GM18870 (cell line): ENCODE measurements at regions not wholly inside any gene's neighbourhood (a gene's known extent, or its start where the extent isn't known, plus 50 kb on each side); places are given as distances from the start of the nearest gene placed in this dataset.
A peak's percentile ranks its signal among the peaks of the same experiment; 100 is the strongest.
"Not testable (repeated sequence)": the region's sequence is repeated elsewhere in the genome, so short reads cannot be mapped to it uniquely, and the experiment has no call there.

Experiments used
- ATAC-seq: cut with Tn5 transposase; IDR thresholded peaks from one replicate; pipeline ENCODE4 v1.9.1; 2021; ENCODE audit warnings: moderate library complexity; ENCODE audit not compliant: unreplicated experiment

DNA sequence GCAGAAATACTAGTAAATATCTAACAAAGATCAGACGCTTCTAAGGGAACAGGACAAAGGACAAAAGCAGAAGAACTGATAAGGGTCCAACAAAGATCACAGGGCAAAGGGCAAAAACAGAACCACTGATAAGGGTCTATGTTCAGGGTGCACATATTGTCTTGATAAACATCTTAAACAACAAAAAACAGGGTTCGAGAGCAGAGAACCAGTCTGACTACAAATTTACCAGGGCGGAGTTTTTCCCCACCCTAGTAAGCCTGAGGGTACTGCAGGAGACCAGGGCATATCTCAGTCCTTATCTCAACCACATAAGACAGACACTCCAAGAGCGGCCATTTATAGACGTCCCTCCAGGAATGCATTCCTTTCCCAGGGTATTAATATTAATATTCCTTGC, 833.5 kb downstream of the BRINP3 start:
- ATAC-seq: not testable (repeated sequence)

DNA sequence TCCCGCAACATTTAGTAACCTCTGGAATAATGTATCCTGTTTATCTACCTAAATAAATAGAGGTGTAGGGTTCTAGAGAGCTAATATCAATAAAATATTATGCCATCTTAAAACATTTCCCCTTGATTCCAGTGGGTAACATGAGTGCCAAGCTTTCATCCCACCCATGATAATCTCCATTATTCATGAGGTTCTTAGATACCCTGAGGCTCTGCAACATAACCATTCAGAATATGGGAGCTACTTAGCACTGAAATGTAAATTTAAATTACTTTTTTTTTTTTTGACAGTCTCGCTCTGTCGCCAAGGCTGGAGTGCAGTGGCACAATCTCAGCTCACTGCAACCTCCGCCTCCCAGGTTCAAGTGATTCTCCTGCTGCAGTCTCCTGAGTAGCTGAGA, 832.7 kb downstream of the BRINP3 start:
- ATAC-seq: no peak

- ATAC-seq: no peak
These were observed 831.6 kb downstream of the BRINP3 start for GRCh38 chr1:189646066-189646465.

- ATAC-seq: no peak
These were observed 822.8 kb downstream of the BRINP3 start for GRCh38 chr1:189654906-189655305.

DNA sequence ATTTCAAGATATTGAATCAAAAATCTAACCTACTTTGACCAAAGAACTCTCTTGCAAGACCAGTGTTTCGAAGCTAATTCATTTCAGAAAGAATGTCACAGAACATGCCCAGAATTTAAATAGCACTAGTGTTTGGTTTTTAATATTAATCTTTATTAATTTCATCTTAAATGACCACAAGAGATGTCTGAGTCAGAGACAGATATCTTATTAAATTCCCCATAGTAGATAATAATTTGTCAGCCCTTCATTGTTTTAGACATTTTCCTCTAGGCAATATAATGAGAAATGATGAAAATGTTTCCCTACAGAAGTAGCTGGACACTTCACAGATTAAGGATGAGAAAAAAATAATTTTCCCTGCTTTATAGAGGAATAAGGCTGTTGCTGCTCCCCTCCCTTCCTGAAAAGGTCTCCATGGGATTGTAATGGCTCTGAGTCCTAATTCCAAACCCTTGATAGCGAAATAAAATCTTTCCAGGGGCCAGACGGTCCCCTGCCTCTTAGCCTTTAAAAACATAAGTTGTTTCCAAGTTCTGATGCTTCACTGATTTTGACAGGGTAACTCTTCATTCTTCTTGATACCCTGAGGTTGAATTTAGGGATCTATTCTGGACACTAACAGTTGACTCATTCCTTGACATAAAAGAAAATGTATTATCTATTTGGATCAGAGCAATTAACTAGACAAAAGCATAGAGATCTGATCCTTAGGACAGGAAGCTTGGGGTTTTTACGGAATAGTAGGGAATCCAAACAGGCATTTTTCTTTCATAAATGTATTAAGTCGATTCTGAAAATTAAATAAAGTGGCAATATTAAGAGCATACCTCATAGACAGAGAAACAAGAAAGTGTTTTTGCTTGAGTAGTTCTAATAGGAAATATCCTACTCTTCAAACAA, 820.8 kb downstream of the BRINP3 start:
- ATAC-seq: no peak

DNA sequence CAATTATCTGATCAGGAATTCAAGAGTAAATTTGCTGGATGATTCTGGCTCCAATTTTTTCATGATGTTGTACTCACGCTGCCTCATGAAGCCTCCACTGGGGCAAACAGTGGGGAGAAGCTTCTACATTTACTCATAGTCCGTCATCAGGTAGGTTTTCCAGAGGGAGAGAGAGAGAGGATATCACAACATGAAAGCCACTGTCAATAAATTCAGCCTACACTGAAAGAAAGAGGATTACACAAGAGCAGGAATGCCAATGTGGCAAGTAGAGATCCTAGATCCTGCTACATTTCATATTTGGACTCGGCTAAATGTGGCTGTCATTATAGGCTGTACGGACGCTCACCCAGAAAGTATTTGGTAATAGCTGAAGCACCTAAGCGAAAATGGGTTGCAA, 819.9 kb downstream of the BRINP3 start:
- ATAC-seq: no peak

DNA sequence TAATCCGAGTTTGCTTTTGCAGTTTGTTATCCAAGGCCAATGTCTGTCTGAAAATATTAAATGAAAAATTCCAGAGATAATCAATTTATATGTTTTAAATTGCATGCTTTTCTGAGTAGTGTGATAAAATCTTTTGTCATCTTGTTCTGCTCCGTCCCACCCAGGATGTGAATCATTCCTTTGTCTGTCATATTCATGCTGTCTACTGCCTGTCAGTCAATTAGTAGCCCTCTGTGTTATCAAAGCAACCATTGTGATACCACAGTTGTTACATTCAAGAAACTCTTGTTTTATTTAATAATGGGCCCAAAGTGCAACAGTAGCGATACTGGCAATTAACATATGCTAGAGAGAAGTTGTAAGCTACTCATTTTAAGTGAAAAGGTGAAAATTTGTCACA, 819.3 kb downstream of the BRINP3 start:
- no peak for ATAC-seq

DNA sequence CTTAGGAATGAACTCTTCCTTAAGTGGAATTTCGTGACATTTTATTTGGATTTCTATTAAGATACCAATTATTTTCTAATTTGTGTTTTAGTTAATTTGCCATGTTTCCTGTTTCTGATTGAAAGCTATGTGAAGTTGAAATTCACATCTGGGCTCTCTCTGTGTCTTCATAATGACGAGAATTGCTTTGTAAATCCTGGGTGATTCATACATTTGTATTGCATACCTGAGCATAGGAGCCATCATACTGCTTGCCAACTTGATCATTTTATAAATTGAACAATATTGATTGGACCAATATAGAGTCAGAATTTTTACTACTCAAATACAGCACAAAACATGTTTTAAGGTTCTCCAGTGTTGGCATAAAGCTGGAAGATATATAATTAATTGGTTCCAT, 817.9 kb downstream of the BRINP3 start:
- no peak for ATAC-seq

DNA sequence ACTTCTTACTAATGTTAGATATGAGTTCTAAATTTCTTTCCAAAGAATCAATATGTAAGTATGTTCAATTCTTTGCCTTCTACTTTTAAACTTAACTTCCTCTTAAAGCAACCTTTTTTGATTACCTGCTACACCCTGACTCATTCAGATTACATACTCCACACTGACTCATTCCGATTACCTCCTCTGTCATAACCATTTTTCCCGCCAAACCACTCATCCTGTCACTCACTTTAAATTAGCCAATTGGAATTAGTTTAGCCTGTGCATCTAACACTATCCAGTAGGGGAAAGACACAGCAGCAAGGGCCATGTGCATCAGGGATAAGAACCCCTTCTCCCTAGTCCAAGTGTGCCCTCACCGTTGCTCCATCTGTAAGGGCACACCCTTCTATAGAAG, 815.5 kb downstream of the BRINP3 start:
- no peak for ATAC-seq

GRCh38 chr1:189669846-189670245, 807.8 kb downstream of the BRINP3 start:
- no peak for ATAC-seq

DNA sequence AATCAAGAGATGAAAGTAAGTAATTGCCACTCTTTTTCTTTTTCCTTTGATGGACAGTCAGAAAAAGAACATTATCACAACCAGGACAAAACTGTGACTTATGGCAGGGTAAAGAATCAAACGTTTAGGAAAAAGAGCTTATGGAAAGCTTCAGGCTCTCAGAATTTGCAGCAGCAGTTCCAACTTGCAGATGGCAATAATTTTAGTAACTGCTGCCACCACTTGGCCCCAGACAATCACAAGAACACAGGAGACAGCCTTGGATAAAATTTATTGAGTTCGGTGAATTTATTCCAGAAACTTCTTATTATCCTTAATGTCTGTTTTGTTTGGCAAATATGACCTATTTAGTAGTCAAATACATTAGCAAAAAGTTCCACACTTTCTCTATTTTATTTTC, 804.4 kb downstream of the BRINP3 start:
- ATAC-seq: no peak

DNA sequence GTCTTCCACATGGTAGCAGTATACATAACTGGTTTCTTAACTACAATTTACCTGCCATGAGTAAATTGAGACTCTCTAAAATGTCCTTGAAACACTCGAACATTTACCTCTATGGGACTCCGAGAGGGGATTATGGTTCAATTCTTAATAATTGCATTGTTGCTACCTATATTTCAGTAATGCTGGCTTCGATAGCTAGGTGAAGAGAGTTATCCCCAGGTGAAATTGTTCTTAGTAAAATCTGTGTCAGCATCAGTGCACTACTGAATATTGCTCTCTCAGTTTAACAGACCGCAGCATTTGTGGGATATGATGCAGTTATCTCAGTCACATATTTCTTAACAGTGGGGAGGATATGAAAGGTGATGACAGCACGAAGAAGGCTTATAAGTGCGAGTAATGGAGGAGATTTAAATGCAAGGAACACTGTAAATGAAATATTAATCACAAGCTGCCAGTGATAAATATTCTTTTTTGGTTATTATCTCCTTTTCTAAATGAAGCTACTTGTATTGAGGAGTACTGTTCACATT, 801.9 kb downstream of the BRINP3 start:
- no peak for ATAC-seq

- no peak for ATAC-seq
These were observed 798.9 kb downstream of the BRINP3 start for GRCh38 chr1:189678779-189679178.

- ATAC-seq: peak; percentile 96
These were observed 796.3 kb downstream of the BRINP3 start for GRCh38 chr1:189681252-189681919.

DNA sequence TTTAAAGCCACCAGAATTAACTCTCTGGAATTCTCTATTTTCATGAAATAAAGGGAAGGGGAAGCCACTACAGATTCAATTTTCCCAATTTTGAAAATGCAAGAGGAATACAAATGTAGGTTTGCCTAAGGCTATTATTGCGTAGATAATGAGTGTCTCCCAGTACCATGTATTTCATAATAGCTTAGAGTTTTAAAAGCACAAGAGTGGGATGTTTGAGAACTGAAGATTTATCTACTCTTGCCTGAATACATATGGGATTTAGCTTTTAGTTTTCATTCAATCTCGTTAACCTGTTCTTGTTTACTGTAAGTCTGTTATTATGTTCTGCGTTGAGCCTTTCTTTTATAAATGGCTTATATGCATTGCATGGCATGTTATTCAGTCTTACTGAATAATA, 795.1 kb downstream of the BRINP3 start:
- no peak for ATAC-seq

DNA sequence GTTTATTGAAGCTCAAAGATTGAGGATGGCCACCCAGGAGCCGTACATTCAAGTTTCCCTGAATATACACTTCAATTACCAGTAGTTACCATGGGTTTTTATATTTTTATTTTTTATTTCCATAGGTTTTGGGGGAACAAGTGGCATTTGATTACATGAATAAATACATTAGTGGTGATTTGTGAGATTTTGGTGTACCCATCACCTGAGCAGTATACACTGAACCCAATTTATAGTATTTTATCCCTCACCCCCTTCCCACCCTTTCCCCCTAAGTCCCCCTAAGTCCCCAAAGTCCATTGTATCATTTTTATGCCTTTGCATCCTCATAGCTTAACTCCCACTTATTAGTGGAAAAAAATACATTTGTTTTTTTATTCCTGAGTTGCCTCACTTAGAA, 791.4 kb downstream of the BRINP3 start:
- no peak for ATAC-seq

GRCh38 chr1:189693140-189693539, 784.5 kb downstream of the BRINP3 start:
- ATAC-seq: no peak

DNA sequence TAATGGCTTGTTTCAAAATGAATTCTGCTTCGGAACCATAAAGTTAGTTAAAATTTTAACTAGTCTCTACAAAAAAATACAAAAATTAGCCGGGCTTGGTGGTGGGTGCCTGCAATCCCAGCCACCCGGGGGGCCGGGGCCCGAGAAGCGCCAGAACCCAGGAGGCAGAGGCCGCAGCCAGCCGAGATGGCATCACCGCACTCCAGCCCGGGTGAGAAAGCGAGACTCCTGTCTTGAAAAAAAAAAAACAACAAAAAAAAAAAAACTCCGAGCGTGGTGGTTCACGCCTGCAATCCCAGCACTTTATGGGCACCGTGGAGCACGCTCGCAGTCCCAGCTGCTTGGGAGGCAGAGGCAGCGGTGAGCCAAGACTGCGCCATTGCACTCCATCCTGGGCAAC, 781.4 kb downstream of the BRINP3 start:
- ATAC-seq: no peak

DNA sequence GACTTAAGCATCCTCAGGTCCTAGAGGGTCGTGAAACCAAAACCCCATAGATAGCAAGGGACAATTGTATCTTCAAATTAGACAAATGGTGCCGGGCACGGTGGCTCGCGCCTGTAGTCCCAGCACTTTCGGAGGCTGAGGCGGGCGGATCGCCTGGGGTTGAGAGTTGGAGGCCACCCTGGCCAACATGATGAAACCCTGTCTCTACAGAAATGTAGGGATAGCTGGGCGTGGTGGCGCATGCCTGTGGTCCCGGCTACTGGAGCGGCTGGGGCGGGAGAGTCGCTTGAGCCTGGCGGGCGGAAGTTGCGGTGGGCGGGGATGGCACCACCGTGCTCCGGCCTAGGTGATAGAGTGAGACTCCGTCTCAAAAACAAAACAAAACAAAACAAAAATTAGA, 780.6 kb downstream of the BRINP3 start:
- ATAC-seq: no peak

- no peak for ATAC-seq
These were observed 776.1 kb downstream of the BRINP3 start for GRCh38 chr1:189701606-189702005.

GRCh38 chr1:189706594-189706993, 771.1 kb downstream of the BRINP3 start:
- ATAC-seq: no peak

DNA sequence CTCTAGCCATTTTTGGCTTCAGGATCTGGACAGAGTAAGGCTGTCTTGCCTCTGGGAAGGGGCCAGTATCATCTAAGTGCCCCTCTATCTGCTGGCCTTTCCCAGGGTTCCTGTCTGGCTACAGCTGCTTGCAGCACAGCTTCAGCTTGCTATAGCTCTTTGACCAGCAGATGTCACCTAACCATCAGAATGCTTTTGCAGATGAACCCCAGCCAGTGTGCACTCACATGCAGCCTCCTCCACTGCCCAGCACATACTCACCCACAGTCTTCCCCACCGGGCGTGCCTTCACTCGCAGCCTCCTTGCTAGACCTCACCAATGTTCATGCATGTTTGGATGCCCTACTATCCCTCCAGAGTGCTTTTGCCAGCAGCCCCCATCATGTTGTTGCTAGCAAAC, 769.0 kb downstream of the BRINP3 start:
- no peak for ATAC-seq
